ENCODE measurements at regions not wholly inside any gene's neighbourhood (a gene's known extent, or its start where the extent isn't known, plus 50 kb on each side); places are given as distances from the start of the nearest gene placed in this dataset.

DNA sequence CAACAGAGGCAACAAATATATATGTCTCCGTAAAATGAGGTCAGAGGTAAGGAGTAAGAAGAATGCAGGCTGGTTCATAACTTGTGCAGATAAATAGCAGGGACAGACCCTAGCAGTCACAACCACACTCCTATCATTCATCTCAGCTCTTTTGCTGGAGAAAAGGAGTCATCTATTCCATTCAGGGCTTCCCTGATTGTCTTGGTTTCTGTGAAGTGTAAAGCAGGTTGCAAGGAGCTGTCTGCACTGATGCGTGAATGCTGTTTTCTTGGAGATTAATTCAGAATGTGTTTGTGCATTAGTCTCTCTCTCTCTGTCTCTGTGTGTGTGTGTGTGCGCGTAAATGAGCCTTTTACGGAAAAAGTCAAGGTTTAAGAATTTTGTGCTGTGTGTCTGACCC is 643.3 kb upstream of the SORCS1 start:
- Histone ChIP-seq H3K27me3 (ENCODE audit: insufficient read depth) (no peaks in the 10 kb centered on the region), H3K4me1 (ENCODE audit: insufficient read depth) (peaks cover 4% of the 10 kb centered on the region; the same call in 1 of the 2 replicates), H3K9me2 (ENCODE audit: insufficient read depth) (0 out of 2 replicates have a peak, but pooled peaks cover 3% of the 10 kb centered on the region), H3K4me3 (no peak overlapping the region), H3K36me3 (ENCODE audit: insufficient read depth) (no peaks in the 10 kb centered on the region), H4K20me1 (replicated peaks; ENCODE audit: insufficient read depth) (no peaks in the 10 kb centered on the region), H3F3A (replicated peaks; ENCODE audit: low read depth) (no peaks in the 10 kb centered on the region), H3K27ac (ENCODE audit: low read depth) (no peak overlapping the region), H3K79me2 (replicated peaks; ENCODE audit: insufficient read depth) (no peaks in the 10 kb centered on the region), H3K4me2 (no peak overlapping the region), H2AFZ (no peak overlapping the region)
- H3K27me3 Mint-ChIP-seq (ENCODE audit: insufficient read depth, low read depth, poor library complexity), result no peaks in the 10 kb centered on the region
- peaks cover 14% of the 10 kb centered on the region for H3K4me1 Mint-ChIP-seq
- H3K9me3 Mint-ChIP-seq, result no peaks in the 10 kb centered on the region
- DNase-seq (ENCODE audit: low spot score), result no peak
- no peak overlapping the region for H3K27ac Mint-ChIP-seq
- TF ChIP-seq, protein P1, sequence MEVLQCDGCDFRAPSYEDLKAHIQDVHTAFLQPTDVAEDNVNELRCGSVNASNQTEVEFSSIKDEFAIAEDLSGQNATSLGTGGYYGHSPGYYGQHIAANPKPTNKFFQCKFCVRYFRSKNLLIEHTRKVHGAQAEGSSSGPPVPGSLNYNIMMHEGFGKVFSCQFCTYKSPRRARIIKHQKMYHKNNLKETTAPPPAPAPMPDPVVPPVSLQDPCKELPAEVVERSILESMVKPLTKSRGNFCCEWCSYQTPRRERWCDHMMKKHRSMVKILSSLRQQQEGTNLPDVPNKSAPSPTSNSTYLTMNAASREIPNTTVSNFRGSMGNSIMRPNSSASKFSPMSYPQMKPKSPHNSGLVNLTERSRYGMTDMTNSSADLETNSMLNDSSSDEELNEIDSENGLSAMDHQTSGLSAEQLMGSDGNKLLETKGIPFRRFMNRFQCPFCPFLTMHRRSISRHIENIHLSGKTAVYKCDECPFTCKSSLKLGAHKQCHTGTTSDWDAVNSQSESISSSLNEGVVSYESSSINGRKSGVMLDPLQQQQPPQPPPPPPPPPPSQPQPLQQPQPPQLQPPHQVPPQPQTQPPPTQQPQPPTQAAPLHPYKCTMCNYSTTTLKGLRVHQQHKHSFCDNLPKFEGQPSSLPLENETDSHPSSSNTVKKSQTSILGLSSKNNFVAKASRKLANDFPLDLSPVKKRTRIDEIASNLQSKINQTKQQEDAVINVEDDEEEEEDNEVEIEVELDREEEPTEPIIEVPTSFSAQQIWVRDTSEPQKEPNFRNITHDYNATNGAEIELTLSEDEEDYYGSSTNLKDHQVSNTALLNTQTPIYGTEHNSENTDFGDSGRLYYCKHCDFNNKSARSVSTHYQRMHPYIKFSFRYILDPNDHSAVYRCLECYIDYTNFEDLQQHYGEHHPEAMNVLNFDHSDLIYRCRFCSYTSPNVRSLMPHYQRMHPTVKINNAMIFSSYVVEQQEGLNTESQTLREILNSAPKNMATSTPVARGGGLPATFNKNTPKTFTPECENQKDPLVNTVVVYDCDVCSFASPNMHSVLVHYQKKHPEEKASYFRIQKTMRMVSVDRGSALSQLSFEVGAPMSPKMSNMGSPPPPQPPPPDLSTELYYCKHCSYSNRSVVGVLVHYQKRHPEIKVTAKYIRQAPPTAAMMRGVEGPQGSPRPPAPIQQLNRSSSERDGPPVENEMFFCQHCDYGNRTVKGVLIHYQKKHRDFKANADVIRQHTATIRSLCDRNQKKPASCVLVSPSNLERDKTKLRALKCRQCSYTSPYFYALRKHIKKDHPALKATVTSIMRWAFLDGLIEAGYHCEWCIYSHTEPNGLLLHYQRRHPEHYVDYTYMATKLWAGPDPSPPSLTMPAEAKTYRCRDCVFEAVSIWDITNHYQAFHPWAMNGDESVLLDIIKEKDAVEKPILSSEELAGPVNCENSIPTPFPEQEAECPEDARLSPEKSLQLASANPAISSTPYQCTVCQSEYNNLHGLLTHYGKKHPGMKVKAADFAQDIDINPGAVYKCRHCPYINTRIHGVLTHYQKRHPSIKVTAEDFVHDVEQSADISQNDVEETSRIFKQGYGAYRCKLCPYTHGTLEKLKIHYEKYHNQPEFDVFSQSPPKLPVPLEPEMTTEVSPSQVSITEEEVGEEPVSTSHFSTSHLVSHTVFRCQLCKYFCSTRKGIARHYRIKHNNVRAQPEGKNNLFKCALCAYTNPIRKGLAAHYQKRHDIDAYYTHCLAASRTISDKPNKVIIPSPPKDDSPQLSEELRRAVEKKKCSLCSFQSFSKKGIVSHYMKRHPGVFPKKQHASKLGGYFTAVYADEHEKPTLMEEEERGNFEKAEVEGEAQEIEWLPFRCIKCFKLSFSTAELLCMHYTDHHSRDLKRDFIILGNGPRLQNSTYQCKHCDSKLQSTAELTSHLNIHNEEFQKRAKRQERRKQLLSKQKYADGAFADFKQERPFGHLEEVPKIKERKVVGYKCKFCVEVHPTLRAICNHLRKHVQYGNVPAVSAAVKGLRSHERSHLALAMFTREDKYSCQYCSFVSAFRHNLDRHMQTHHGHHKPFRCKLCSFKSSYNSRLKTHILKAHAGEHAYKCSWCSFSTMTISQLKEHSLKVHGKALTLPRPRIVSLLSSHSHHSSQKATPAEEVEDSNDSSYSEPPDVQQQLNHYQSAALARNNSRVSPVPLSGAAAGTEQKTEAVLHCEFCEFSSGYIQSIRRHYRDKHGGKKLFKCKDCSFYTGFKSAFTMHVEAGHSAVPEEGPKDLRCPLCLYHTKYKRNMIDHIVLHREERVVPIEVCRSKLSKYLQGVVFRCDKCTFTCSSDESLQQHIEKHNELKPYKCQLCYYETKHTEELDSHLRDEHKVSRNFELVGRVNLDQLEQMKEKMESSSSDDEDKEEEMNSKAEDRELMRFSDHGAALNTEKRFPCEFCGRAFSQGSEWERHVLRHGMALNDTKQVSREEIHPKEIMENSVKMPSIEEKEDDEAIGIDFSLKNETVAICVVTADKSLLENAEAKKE (CRISPR knock-in tag; IDR thresholded peaks at IDR 0.05), result no peak
- no peak for TF ChIP-seq ZNF331 (CRISPR knock-in tag; IDR thresholded peaks at IDR 0.05; ENCODE audit: low read depth)
- TF ChIP-seq CREB1 (CRISPR knock-in tag; IDR thresholded peaks at IDR 0.05; ENCODE audit: low read depth), result no peak
- no peak for TF ChIP-seq STAT1 (IDR thresholded peaks at IDR 0.05; ENCODE audit: unreplicated experiment)
- TF ChIP-seq JUNB (IDR thresholded peaks at IDR 0.05; ENCODE audit: unreplicated experiment), result no peak
- TF ChIP-seq, protein P2, sequence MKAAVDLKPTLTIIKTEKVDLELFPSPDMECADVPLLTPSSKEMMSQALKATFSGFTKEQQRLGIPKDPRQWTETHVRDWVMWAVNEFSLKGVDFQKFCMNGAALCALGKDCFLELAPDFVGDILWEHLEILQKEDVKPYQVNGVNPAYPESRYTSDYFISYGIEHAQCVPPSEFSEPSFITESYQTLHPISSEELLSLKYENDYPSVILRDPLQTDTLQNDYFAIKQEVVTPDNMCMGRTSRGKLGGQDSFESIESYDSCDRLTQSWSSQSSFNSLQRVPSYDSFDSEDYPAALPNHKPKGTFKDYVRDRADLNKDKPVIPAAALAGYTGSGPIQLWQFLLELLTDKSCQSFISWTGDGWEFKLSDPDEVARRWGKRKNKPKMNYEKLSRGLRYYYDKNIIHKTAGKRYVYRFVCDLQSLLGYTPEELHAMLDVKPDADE (IDR thresholded peaks at IDR 0.05), result no peak
- no peak for TF ChIP-seq EZH2 (IDR thresholded peaks at IDR 0.05; ENCODE audit: low read depth, unreplicated experiment)
- TF ChIP-seq, protein P3, sequence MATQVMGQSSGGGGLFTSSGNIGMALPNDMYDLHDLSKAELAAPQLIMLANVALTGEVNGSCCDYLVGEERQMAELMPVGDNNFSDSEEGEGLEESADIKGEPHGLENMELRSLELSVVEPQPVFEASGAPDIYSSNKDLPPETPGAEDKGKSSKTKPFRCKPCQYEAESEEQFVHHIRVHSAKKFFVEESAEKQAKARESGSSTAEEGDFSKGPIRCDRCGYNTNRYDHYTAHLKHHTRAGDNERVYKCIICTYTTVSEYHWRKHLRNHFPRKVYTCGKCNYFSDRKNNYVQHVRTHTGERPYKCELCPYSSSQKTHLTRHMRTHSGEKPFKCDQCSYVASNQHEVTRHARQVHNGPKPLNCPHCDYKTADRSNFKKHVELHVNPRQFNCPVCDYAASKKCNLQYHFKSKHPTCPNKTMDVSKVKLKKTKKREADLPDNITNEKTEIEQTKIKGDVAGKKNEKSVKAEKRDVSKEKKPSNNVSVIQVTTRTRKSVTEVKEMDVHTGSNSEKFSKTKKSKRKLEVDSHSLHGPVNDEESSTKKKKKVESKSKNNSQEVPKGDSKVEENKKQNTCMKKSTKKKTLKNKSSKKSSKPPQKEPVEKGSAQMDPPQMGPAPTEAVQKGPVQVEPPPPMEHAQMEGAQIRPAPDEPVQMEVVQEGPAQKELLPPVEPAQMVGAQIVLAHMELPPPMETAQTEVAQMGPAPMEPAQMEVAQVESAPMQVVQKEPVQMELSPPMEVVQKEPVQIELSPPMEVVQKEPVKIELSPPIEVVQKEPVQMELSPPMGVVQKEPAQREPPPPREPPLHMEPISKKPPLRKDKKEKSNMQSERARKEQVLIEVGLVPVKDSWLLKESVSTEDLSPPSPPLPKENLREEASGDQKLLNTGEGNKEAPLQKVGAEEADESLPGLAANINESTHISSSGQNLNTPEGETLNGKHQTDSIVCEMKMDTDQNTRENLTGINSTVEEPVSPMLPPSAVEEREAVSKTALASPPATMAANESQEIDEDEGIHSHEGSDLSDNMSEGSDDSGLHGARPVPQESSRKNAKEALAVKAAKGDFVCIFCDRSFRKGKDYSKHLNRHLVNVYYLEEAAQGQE (IDR thresholded peaks at IDR 0.05; ENCODE audit: unreplicated experiment), result no peak
- TF ChIP-seq POLR2AphosphoS5 (IDR thresholded peaks at IDR 0.05; ENCODE audit: low read depth), result no peak
- H3K4me3 Mint-ChIP-seq, result no peak overlapping the region
- H3K36me3 Mint-ChIP-seq (ENCODE audit: low read depth), result no peaks in the 10 kb centered on the region
- no peak for ATAC-seq

All from GM23338 (cell line).